Liver (tissue), 8 donors: ENCODE measurements at regions not wholly inside any gene's neighbourhood (a gene's known extent, or its start where the extent isn't known, plus 50 kb on each side); places are given as distances from the start of the nearest gene placed in this dataset.

Source experiments
- DNase-seq: peaks from one replicate; pipeline ENCODE4 v3.0.0-alpha.2; 2017; ENCODE audit warnings: low spot score
- H3K27ac ChIP-seq, 2 donors: one replicate each; pipeline ENCODE4 v1.7.0; 2013; ENCODE audit warnings: inconsistent platforms in 2 of 2, low read length in 2 of 2, control low read depth in 1 of 2, low read depth in 1 of 2, mild to moderate bottlenecking in 1 of 2
- H3K27me3 ChIP-seq, 4 donors: one replicate each; pipeline versions ENCODE4 v1.6.1 to v1.7.0; 2013; ENCODE audit warnings: low read length in 3 of 4, inconsistent platforms in 1 of 4, mild to moderate bottlenecking in 1 of 4, moderate library complexity in 1 of 4; ENCODE audit not compliant: control insufficient read depth in 4 of 4, insufficient read depth in 4 of 4
- H3K36me3 ChIP-seq, 4 donors: one replicate each; pipeline versions ENCODE4 v1.6.1 to v1.7.0; 2013; ENCODE audit warnings: low read length in 3 of 4, mild to moderate bottlenecking in 3 of 4, low read depth in 1 of 4, moderate library complexity in 1 of 4; ENCODE audit not compliant: control insufficient read depth in 4 of 4, insufficient read depth in 3 of 4
- H3K4me1 ChIP-seq, 4 donors: one replicate each; pipeline versions ENCODE4 v1.6.1 to v1.7.0; 2013; ENCODE audit warnings: low read length in 3 of 4, mild to moderate bottlenecking in 3 of 4, moderate library complexity in 1 of 4; ENCODE audit not compliant: control insufficient read depth in 4 of 4, insufficient read depth in 4 of 4
- H3K4me3 ChIP-seq, 3 donors: one replicate each; pipeline versions ENCODE4 v1.6.1 to v1.7.0; 2013; ENCODE audit warnings: low read length in 3 of 3, control low read depth in 1 of 3, low read depth in 1 of 3, mild to moderate bottlenecking in 1 of 3
- H3K9ac ChIP-seq, 2 donors: one replicate each; pipeline ENCODE4 v1.7.0; 2013; ENCODE audit warnings: low read length in 2 of 2, mild to moderate bottlenecking in 2 of 2, moderate library complexity in 2 of 2, control low read depth in 1 of 2, low read depth in 1 of 2
- H3K9me3 ChIP-seq, 4 donors: one replicate each; pipeline versions ENCODE4 v1.6.1 to v1.7.0; 2013; ENCODE audit warnings: low read length in 3 of 4; ENCODE audit not compliant: control insufficient read depth in 4 of 4
- EGR1 ChIP-seq, 2 donors: IDR thresholded peaks; 2 replicates each; pipeline ENCODE4 v1.6.1; 2016 to 2018; ENCODE audit warnings: antibody characterized with exemption in 2 of 2, low read depth in 2 of 2
- FOXA2 ChIP-seq: IDR thresholded peaks from 2 replicates; pipeline ENCODE4 v1.6.1; 2016; ENCODE audit warnings: antibody characterized with exemption
- HNF4A ChIP-seq, 2 donors: conservative IDR thresholded peaks; 2 replicates each; pipeline ENCODE4 v1.6.1; 2016; ENCODE audit warnings: antibody characterized with exemption in 2 of 2, mild to moderate bottlenecking in 2 of 2
- HNF4G ChIP-seq: IDR thresholded peaks from 2 replicates; pipeline ENCODE4 v1.6.1; 2016; ENCODE audit warnings: antibody characterized with exemption
- JUND ChIP-seq, 2 donors: IDR thresholded peaks; 2 replicates each; pipeline ENCODE4 v1.6.1; 2016; ENCODE audit warnings: antibody characterized with exemption in 2 of 2
- NR2F2 ChIP-seq: IDR thresholded peaks from 2 replicates; pipeline ENCODE4 v1.6.1; 2016; ENCODE audit warnings: antibody characterized with exemption
- RAD21 ChIP-seq, 2 donors: IDR thresholded peaks; 2 replicates each; pipeline ENCODE4 v1.6.1; 2016; ENCODE audit warnings: antibody characterized with exemption in 2 of 2, mild to moderate bottlenecking in 2 of 2
- SP1 ChIP-seq: IDR thresholded peaks from 2 replicates; pipeline ENCODE4 v1.6.1; 2018; ENCODE audit warnings: antibody characterized with exemption, mild to moderate bottlenecking
- TAF1 ChIP-seq: conservative IDR thresholded peaks from 2 replicates; pipeline ENCODE4 v1.6.1; 2016; ENCODE audit warnings: antibody characterized with exemption, mild to moderate bottlenecking
- YY1 ChIP-seq: IDR thresholded peaks from 2 replicates; pipeline ENCODE4 v1.6.1; 2016; ENCODE audit warnings: antibody characterized with exemption, mild to moderate bottlenecking
- WGBS: extraction: QIAGEN DNeasy Blood & Tissue Kit; methylation state at CpG from one replicate; pipeline ENCODE4 v1.1.7; 2013; 5-methylcytosine and 5-hydroxymethylcytosine counted together
- TF ChIP-seq, protein P1 (sequence below): IDR thresholded peaks from 2 replicates; pipeline ENCODE4 v1.6.1; 2016; ENCODE audit warnings: antibody characterized with exemption
- TF ChIP-seq, protein P2 (sequence below): fragments of 150-350 bp; IDR thresholded peaks from 2 replicates; pipeline ENCODE4 v1.5.1; 2017; ENCODE audit warnings: improper control_type of control experiment, low read depth, low read length; ENCODE audit not compliant: missing input control
- TF ChIP-seq, protein P3 (sequence below): IDR thresholded peaks from 2 replicates; pipeline ENCODE4 v1.6.1; 2016; ENCODE audit warnings: antibody characterized with exemption
- TF ChIP-seq, protein P4 (sequence below): IDR thresholded peaks from 2 replicates; pipeline ENCODE4 v1.6.1; 2016; ENCODE audit warnings: antibody characterized with exemption, mild to moderate bottlenecking
- donor health status: healthy.
- donor health status: healthy.
- donor health status: healthy.
- donor health status: healthy.
- donor health status: healthy.

DNA sequence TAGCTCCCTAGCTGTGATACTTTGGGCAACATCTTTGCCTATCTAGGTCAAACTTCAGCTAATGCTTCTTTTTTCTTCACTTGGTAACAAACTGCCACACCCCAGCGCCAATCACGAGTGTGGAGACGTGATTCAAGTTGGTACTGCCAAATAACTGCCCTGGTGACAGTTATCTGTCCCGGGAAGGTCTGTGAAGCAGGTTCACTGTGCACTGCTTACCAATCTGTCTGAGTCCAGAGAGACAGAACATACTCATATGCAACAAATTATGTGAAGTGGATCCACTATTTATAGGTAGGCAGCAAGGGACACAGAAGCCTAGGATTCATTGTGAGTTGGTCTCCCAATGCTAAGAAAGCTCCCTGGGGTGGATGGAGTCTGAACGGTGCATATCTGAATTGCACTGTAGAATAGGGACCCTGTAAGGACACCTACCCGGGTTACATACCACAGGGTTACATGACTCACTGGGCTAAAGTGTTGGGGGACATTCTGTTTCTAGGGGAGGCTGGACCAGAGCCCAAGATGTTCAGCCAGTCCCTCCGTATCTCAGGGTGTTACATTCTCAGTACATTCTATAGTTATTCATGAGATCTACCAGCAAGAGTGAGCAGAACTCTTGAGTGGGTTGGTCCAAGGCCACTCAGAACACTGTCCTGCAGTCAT is 95.4 kb upstream of the STC2 start:
- H3K27ac ChIP-seq: no peak overlapping the region
- no peak overlapping the region for H3K9ac ChIP-seq
- H3K9me3 ChIP-seq: peaks cover 1 to 17% (median 13%) of the 10 kb centered on the region in 4 donors
- H3K4me3 ChIP-seq: no peak overlapping the region
- H3K4me1 ChIP-seq: no peaks in the 10 kb centered on the region
- no peak for DNase-seq
- TF ChIP-seq, protein P1, sequence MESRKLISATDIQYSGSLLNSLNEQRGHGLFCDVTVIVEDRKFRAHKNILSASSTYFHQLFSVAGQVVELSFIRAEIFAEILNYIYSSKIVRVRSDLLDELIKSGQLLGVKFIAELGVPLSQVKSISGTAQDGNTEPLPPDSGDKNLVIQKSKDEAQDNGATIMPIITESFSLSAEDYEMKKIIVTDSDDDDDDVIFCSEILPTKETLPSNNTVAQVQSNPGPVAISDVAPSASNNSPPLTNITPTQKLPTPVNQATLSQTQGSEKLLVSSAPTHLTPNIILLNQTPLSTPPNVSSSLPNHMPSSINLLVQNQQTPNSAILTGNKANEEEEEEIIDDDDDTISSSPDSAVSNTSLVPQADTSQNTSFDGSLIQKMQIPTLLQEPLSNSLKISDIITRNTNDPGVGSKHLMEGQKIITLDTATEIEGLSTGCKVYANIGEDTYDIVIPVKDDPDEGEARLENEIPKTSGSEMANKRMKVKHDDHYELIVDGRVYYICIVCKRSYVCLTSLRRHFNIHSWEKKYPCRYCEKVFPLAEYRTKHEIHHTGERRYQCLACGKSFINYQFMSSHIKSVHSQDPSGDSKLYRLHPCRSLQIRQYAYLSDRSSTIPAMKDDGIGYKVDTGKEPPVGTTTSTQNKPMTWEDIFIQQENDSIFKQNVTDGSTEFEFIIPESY: no peak
- TF ChIP-seq NR2F2: no peak
- no peak for TF ChIP-seq RAD21 (IDR thresholded peaks at IDR 0.05)
- TF ChIP-seq SP1: no peak
- TF ChIP-seq, protein P2, sequence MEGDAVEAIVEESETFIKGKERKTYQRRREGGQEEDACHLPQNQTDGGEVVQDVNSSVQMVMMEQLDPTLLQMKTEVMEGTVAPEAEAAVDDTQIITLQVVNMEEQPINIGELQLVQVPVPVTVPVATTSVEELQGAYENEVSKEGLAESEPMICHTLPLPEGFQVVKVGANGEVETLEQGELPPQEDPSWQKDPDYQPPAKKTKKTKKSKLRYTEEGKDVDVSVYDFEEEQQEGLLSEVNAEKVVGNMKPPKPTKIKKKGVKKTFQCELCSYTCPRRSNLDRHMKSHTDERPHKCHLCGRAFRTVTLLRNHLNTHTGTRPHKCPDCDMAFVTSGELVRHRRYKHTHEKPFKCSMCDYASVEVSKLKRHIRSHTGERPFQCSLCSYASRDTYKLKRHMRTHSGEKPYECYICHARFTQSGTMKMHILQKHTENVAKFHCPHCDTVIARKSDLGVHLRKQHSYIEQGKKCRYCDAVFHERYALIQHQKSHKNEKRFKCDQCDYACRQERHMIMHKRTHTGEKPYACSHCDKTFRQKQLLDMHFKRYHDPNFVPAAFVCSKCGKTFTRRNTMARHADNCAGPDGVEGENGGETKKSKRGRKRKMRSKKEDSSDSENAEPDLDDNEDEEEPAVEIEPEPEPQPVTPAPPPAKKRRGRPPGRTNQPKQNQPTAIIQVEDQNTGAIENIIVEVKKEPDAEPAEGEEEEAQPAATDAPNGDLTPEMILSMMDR: no peak
- TF ChIP-seq, protein P3, sequence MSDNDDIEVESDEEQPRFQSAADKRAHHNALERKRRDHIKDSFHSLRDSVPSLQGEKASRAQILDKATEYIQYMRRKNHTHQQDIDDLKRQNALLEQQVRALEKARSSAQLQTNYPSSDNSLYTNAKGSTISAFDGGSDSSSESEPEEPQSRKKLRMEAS: no peak
- TF ChIP-seq HNF4A (conservative IDR thresholded peaks at IDR 0.05): no peak
- TF ChIP-seq, protein P4, sequence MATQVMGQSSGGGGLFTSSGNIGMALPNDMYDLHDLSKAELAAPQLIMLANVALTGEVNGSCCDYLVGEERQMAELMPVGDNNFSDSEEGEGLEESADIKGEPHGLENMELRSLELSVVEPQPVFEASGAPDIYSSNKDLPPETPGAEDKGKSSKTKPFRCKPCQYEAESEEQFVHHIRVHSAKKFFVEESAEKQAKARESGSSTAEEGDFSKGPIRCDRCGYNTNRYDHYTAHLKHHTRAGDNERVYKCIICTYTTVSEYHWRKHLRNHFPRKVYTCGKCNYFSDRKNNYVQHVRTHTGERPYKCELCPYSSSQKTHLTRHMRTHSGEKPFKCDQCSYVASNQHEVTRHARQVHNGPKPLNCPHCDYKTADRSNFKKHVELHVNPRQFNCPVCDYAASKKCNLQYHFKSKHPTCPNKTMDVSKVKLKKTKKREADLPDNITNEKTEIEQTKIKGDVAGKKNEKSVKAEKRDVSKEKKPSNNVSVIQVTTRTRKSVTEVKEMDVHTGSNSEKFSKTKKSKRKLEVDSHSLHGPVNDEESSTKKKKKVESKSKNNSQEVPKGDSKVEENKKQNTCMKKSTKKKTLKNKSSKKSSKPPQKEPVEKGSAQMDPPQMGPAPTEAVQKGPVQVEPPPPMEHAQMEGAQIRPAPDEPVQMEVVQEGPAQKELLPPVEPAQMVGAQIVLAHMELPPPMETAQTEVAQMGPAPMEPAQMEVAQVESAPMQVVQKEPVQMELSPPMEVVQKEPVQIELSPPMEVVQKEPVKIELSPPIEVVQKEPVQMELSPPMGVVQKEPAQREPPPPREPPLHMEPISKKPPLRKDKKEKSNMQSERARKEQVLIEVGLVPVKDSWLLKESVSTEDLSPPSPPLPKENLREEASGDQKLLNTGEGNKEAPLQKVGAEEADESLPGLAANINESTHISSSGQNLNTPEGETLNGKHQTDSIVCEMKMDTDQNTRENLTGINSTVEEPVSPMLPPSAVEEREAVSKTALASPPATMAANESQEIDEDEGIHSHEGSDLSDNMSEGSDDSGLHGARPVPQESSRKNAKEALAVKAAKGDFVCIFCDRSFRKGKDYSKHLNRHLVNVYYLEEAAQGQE: no peak
- no peak for TF ChIP-seq YY1
- no peak for TF ChIP-seq TAF1
- no peak for TF ChIP-seq HNF4G
- no peaks in the 10 kb centered on the region for H3K36me3 ChIP-seq
- peaks cover 0 to 2% (median 0%) of the 10 kb centered on the region in 4 donors for H3K27me3 ChIP-seq
- WGBS: 81% methylated on average over 7 of the region's 7 CpGs

DNA sequence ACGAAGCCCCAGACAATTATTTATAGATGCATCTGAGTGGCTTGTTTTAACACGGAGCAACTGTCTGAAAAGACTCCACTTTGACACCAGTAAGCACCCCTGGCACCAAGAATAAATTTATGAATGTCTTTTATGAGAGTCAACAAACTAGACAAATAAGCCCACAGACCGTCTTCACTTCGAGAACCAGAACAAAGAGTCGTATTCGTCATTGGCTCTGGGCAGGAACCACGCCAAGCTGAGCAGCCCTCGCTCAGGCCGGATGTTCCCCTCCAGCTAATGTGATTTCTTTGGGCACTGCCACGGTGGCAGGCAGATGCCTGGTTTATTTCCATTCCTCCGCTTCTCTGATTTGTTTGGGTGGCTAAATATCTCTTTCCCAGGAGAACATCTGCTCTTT is 91.9 kb upstream of the STC2 start:
- Histone ChIP-seq H3K4me1 (no peaks in the 10 kb centered on the region), H3K27ac (no peak overlapping the region), H3K27me3 (peaks cover 0 to 2% (median 0%) of the 10 kb centered on the region in 4 donors), H3K36me3 (no peaks in the 10 kb centered on the region), H3K9me3 (peaks cover 1 to 21% (median 16%) of the 10 kb centered on the region in 4 donors), H3K9ac (no peak overlapping the region), H3K4me3 (no peak overlapping the region)
- WGBS: 76% methylated on average over 11 of the region's 11 CpGs
- no peak for DNase-seq
- TF ChIP-seq, protein P3: no peak
- TF ChIP-seq HNF4A (conservative IDR thresholded peaks at IDR 0.05): no peak
- TF ChIP-seq TAF1: no peak
- no peak for TF ChIP-seq NR2F2
- no peak for TF ChIP-seq FOXA2
- TF ChIP-seq, protein P1: no peak
- no peak for TF ChIP-seq EGR1 (IDR thresholded peaks at IDR 0.05; ENCODE audit: low read depth in 2 of 2)
- no peak for TF ChIP-seq HNF4G
- no peak for TF ChIP-seq JUND (IDR thresholded peaks at IDR 0.05)
